Activated CD8-positive, alpha-beta T cell treated with anti-CD3 and anti-CD28 coated beads for 36 hours (primary cell): ENCODE measurements at regions not wholly inside any gene's neighbourhood (a gene's known extent, or its start where the extent isn't known, plus 50 kb on each side); places are given as distances from the start of the nearest gene placed in this dataset.

Source experiments
- ATAC-seq: fragments of 200-7000 bp; cut with Tn5 transposase; one replicate; pipeline ENCODE4 v1.10.0; 2021; ENCODE audit warnings: mild to moderate bottlenecking, moderate library complexity
- CTCF ChIA-PET: fragments of 350-600 bp; sonication (Branson Sonifier 250); formaldehyde crosslinking; loops from one replicate; lab custom pipeline; 2021; ENCODE audit warnings: antibody characterized with exemption; lab: Charles Lee
- POLR2A ChIA-PET: fragments of 350-600 bp; sonication (Branson Sonifier 250); formaldehyde crosslinking; loops from one replicate; lab custom pipeline; 2021; ENCODE audit warnings: antibody characterized with exemption; lab: Charles Lee
- DNase-seq: peaks from one replicate; pipeline ENCODE4 v3.0.0-alpha.2; 2020
- H3K27ac Mint-ChIP-seq: one replicate; pipeline ENCODE4 v1.8.0; 2021; ENCODE audit warnings: mild to moderate bottlenecking, mixed read lengths
- H3K27me3 Mint-ChIP-seq: one replicate; pipeline ENCODE4 v1.8.0; 2021; ENCODE audit warnings: mixed read lengths
- H3K36me3 Mint-ChIP-seq: one replicate; pipeline ENCODE4 v1.8.0; 2021; ENCODE audit warnings: low read depth, mixed read lengths
- H3K4me1 Mint-ChIP-seq: one replicate; pipeline ENCODE4 v1.8.0; 2021; ENCODE audit warnings: low read depth, mixed read lengths
- H3K4me3 Mint-ChIP-seq: one replicate; pipeline ENCODE4 v1.8.0; 2021; ENCODE audit warnings: mild to moderate bottlenecking, moderate library complexity, mixed read lengths
- H3K9me3 Mint-ChIP-seq: one replicate; pipeline ENCODE4 v1.8.0; 2021; ENCODE audit warnings: mixed read lengths
- intact Hi-C: fragments of 100-400 bp; cut with micrococcal nuclease; formaldehyde crosslinking; loops from one replicate; pipeline ENCODE4 v1.10.0; 2022
- TF ChIP-seq, protein P1 (sequence below): fragments of 200-600 bp; IDR thresholded peaks from one replicate; pipeline ENCODE4 v1.8.0; 2022; ENCODE audit warnings: antibody characterized with exemption, mild to moderate bottlenecking

DNA sequence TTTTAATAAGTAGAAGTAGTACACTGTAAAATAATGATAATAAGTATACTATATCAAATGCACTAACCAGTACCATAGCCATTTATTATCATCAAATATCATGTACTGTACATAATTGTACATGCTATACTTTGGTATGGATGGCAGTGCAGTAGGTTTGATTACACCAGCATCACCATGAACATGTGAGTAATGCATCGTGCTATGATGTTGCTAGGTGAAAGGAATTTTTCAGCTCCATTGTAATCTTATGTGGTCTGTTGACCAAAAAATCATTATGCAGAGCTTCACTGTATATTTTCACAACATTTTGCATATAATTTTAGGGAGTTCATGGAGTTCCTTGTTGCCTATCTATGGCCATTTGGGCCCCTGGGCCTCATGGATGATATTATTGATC lies 72.2 kb upstream of the HMHB1 start:
- TF ChIP-seq, protein P1, sequence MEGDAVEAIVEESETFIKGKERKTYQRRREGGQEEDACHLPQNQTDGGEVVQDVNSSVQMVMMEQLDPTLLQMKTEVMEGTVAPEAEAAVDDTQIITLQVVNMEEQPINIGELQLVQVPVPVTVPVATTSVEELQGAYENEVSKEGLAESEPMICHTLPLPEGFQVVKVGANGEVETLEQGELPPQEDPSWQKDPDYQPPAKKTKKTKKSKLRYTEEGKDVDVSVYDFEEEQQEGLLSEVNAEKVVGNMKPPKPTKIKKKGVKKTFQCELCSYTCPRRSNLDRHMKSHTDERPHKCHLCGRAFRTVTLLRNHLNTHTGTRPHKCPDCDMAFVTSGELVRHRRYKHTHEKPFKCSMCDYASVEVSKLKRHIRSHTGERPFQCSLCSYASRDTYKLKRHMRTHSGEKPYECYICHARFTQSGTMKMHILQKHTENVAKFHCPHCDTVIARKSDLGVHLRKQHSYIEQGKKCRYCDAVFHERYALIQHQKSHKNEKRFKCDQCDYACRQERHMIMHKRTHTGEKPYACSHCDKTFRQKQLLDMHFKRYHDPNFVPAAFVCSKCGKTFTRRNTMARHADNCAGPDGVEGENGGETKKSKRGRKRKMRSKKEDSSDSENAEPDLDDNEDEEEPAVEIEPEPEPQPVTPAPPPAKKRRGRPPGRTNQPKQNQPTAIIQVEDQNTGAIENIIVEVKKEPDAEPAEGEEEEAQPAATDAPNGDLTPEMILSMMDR, result no peak
- ChIA-PET POLR2A (no interaction called here), CTCF (interaction anchor here (1.3 kb wide), 1 partner anchor 228 kb away, joined by 3 read pairs; no protein-coding TSS in a partner anchor)
- ATAC-seq (no peak), DNase-seq (no peak)
- Mint-ChIP-seq H3K27ac (no peak overlapping the region), H3K27me3 (no peaks in the 10 kb centered on the region), H3K9me3 (no peaks in the 10 kb centered on the region), H3K4me1 (peaks cover 3% of the 10 kb centered on the region), H3K36me3 (no peaks in the 10 kb centered on the region), H3K4me3 (no peak overlapping the region)
- intact Hi-C loops, result no loop called here

DNA sequence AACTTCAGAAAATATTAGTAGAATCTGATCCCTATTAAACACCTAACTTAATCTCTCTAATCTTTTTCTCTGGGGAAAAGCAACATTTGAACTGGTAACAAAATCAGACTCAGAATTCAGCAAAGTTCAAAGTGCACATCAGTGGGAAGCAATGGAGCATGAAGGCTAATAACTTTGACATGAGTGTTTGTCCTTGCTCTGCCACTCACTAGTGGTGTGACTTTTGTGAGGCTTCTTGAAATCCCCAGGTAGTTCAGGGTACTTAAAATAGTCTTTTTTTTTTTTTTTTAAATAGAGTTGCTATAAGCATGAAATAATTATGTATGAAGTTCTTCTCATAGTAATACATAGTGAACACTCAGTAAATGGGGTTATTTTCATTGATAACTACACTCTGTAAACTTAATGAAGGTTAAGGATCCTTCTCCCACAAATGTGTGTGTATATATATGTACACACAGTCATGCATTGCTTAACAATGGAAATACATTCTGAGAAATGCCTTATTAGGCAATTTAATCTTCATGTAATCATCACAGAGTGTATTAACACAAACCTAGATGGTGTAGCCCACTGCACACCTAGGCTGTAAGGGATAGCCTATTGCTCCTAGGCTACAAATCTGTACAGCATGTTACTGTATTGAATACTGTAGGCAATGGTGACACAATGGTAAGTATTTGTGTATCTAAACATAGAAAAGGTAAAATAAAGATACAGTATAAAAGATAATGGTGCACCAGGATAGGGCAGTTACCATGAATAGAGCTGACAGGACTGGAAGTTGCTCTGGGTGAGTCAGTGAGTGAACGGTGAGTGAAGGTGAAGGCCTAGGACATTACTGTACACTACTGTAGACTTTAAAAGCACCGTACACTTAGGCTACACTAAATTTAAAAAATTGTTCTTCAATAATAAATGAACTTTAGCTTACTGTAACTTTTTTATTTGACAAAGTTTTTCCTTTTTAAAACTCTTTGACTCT lies 73.3 kb upstream of the HMHB1 start:
- Mint-ChIP-seq H3K4me3 (no peak overlapping the region), H3K27ac (no peak overlapping the region), H3K9me3 (no peaks in the 10 kb centered on the region), H3K36me3 (no peaks in the 10 kb centered on the region), H3K4me1 (peaks cover 3% of the 10 kb centered on the region), H3K27me3 (peaks cover 1% of the 10 kb centered on the region)
- ATAC-seq (no peak), DNase-seq (no peak)
- POLR2A ChIA-PET, result no interaction called here
- CTCF ChIA-PET, result interaction anchor here (1.3 kb wide), 1 partner anchor 229 kb away, joined by 3 read pairs; no protein-coding TSS in a partner anchor
- intact Hi-C loops, result no loop called here
- TF ChIP-seq, protein P1, result no peak

DNA sequence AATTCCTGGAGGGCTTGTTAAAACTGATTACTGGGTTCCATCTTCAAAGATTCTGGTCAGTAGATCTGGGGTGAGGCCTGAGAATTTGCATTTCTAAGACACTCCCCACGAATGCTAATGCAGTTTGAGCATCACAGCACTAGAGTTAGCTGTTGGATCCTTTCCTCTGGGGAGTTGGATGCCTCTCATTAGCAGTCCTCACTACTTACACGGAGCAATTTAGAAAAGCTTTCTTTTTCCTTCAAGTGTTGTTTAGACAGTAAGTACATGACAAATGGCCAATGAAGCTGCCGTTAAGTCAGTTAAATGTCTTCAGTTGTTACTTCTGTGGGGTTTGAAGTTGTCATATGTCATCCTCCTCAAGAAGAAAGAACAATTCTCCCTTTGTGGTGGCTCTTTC lies 74.9 kb upstream of the HMHB1 start:
- no peak overlapping the region for H3K27ac Mint-ChIP-seq
- H3K4me3 Mint-ChIP-seq, result no peak overlapping the region
- ChIA-PET POLR2A (no interaction called here), CTCF (no interaction called here)
- DNase-seq (no peak), ATAC-seq (no peak)
- peaks cover 3% of the 10 kb centered on the region for H3K4me1 Mint-ChIP-seq
- no peaks in the 10 kb centered on the region for H3K36me3 Mint-ChIP-seq
- peaks cover 1% of the 10 kb centered on the region for H3K27me3 Mint-ChIP-seq
- no peaks in the 10 kb centered on the region for H3K9me3 Mint-ChIP-seq
- intact Hi-C loops, result no loop called here
- TF ChIP-seq, protein P1, result no peak

GRCh38 chr5:143734456-143734780 lies 77.5 kb upstream of the HMHB1 start:
- CTCF ChIA-PET, result no interaction called here
- intact Hi-C loops, result no loop called here
- H3K9me3 Mint-ChIP-seq, result no peaks in the 10 kb centered on the region
- no peak overlapping the region for H3K27ac Mint-ChIP-seq
- ATAC-seq, result no peak
- no peak for DNase-seq
- POLR2A ChIA-PET, result no interaction called here
- no peak overlapping the region for H3K4me3 Mint-ChIP-seq
- H3K27me3 Mint-ChIP-seq, result peaks cover 1% of the 10 kb centered on the region
- TF ChIP-seq, protein P1, result no peak
- H3K36me3 Mint-ChIP-seq, result no peaks in the 10 kb centered on the region
- H3K4me1 Mint-ChIP-seq, result no peaks in the 10 kb centered on the region
